Neural cell (in vitro differentiated cells): ENCODE measurements at regions not wholly inside any gene's neighbourhood (a gene's known extent, or its start where the extent isn't known, plus 50 kb on each side); places are given as distances from the start of the nearest gene placed in this dataset.

Experiments used
- H2AFZ ChIP-seq: fragments of 200-600, 300-800 bp; sonication (generic), shearing (Covaris generic); 2 replicates; pipeline ENCODE4 v1.6.0; 2014; ENCODE audit warnings: low read depth, mild to moderate bottlenecking, antibody characterized with exemption, low read length, moderate library complexity
- H3F3A ChIP-seq: fragments of 200-600 bp; shearing (Covaris generic); 2 replicates; pipeline ENCODE4 v1.6.1; 2016; ENCODE audit warnings: mild to moderate bottlenecking, moderate library complexity, mixed read lengths, antibody characterized with exemption, low read length; ENCODE audit not compliant: insufficient read depth, poor library complexity, severe bottlenecking
- H3K27ac ChIP-seq: fragments of 200-600, 300-800 bp; sonication (generic), shearing (Covaris generic); 2 replicates; pipeline ENCODE4 v1.5.1; 2014; ENCODE audit warnings: mild to moderate bottlenecking, low read length, moderate library complexity
- H3K27me3 ChIP-seq: fragments of 300-800, 200-600 bp; sonication (generic), shearing (Covaris generic); 2 replicates; pipeline ENCODE4 v1.6.0; 2014; ENCODE audit warnings: mild to moderate bottlenecking, low read depth, low read length, moderate library complexity; ENCODE audit not compliant: insufficient read depth
- H3K36me3 ChIP-seq: fragments of 300-800, 200-600 bp; sonication (generic), shearing (Covaris generic); 2 replicates; pipeline ENCODE4 v1.5.1; 2014; ENCODE audit warnings: mild to moderate bottlenecking, antibody characterized with exemption, low read length, moderate library complexity; ENCODE audit not compliant: insufficient read depth
- H3K4me2 ChIP-seq: fragments of 300-800, 200-600 bp; sonication (generic), shearing (Covaris generic); 2 replicates; pipeline ENCODE4 v1.6.0; 2014; ENCODE audit warnings: mild to moderate bottlenecking, low read length
- H3K4me3 ChIP-seq: fragments of 300-800, 200-600 bp; sonication (generic), shearing (Covaris generic); 2 replicates; pipeline ENCODE4 v1.5.1; 2014; ENCODE audit warnings: mild to moderate bottlenecking, low read length, moderate library complexity
- H3K79me2 ChIP-seq: fragments of 200-600 bp; shearing (Covaris generic); replicated peaks from 2 replicates; pipeline ENCODE4 v1.6.0; 2014; ENCODE audit warnings: mild to moderate bottlenecking, low read length, moderate library complexity; ENCODE audit not compliant: insufficient read depth
- H3K9ac ChIP-seq: fragments of 300-800, 200-600 bp; sonication (generic), shearing (Covaris generic); 2 replicates; pipeline ENCODE4 v1.6.1; 2016; ENCODE audit warnings: mild to moderate bottlenecking, low read length, mixed read lengths
- H3K9me2 ChIP-seq: fragments of 200-600 bp; shearing (Covaris generic); 2 replicates; pipeline ENCODE4 v1.6.1; 2016; ENCODE audit warnings: mild to moderate bottlenecking, low read length, mixed read lengths; ENCODE audit not compliant: insufficient read depth
- H3K9me3 ChIP-seq: fragments of 200-600, 300-800 bp; sonication (generic), shearing (Covaris generic); 2 replicates; pipeline ENCODE4 v1.6.1; 2016; ENCODE audit warnings: mild to moderate bottlenecking, mixed run types, low read length, moderate library complexity, mixed read lengths
- H4K20me1 ChIP-seq: fragments of 200-600 bp; shearing (Covaris generic); 2 replicates; pipeline ENCODE4 v1.6.1; 2016; ENCODE audit warnings: mild to moderate bottlenecking, mixed run types; ENCODE audit not compliant: insufficient read depth
- CTCF ChIP-seq: fragments of 450-650 bp; IDR thresholded peaks from 2 replicates; pipeline ENCODE4 v1.5.1; 2014; ENCODE audit warnings: antibody characterized with exemption, mild to moderate bottlenecking, moderate library complexity; ENCODE audit not compliant: poor library complexity, severe bottlenecking
- EP300 ChIP-seq: fragments of 450-650 bp; conservative IDR thresholded peaks from 2 replicates; pipeline ENCODE4 v1.6.1; 2014; ENCODE audit warnings: antibody characterized with exemption, mild to moderate bottlenecking, moderate library complexity; ENCODE audit not compliant: poor library complexity, severe bottlenecking
- EZH2 ChIP-seq: fragments of 200-600, 300-800 bp; shearing (Covaris generic), sonication (generic); IDR thresholded peaks from 2 replicates; pipeline ENCODE4 v1.6.1; 2014; ENCODE audit warnings: antibody characterized with exemption, low read length, borderline replicate concordance, mild to moderate bottlenecking; ENCODE audit not compliant: insufficient read depth, poor library complexity, severe bottlenecking
- MXI1 ChIP-seq: fragments of 450-650 bp; conservative IDR thresholded peaks from 2 replicates; pipeline ENCODE4 v1.6.1; 2014; ENCODE audit warnings: antibody characterized with exemption, mild to moderate bottlenecking; ENCODE audit not compliant: poor library complexity, severe bottlenecking
- POLR2AphosphoS5 ChIP-seq: IDR thresholded peaks from 2 replicates; pipeline ENCODE4 v1.6.1; 2012
- RAD21 ChIP-seq: fragments of 450-650 bp; conservative IDR thresholded peaks from 2 replicates; pipeline ENCODE4 v1.6.1; 2014; ENCODE audit warnings: antibody characterized with exemption, mild to moderate bottlenecking, moderate library complexity
- REST ChIP-seq: IDR thresholded peaks from 2 replicates; pipeline ENCODE4 v1.6.1; 2012; ENCODE audit warnings: borderline replicate concordance
- SMC3 ChIP-seq: fragments of 450-650 bp; conservative IDR thresholded peaks from 2 replicates; pipeline ENCODE4 v1.6.1; 2014; ENCODE audit warnings: antibody characterized with exemption, mild to moderate bottlenecking, moderate library complexity; ENCODE audit not compliant: poor library complexity
- TAF1 ChIP-seq: IDR thresholded peaks from 2 replicates; pipeline ENCODE4 v1.6.1; 2012; ENCODE audit warnings: low read depth

GRCh38 chr20:7217606-7218005 lies 450.1 kb downstream of the BMP2 start:
- H3K4me3 ChIP-seq: no peak overlapping the region
- H3K27me3 ChIP-seq: no peaks in the 10 kb centered on the region
- TF ChIP-seq MXI1 (no peak), POLR2AphosphoS5 (no peak), TAF1 (no peak), EZH2 (no peak), EP300 (no peak), RAD21 (no peak), REST (no peak), CTCF (no peak), SMC3 (no peak)

GRCh38 chr20:7220755-7221154 lies 453.3 kb downstream of the BMP2 start:
- H2AFZ ChIP-seq: no peak overlapping the region
- H3K27ac ChIP-seq: no peak overlapping the region
- no peaks in the 10 kb centered on the region for H3K27me3 ChIP-seq
- H3K4me3 ChIP-seq: no peak overlapping the region
- H3K9ac ChIP-seq: no peak overlapping the region
- TF ChIP-seq CTCF: no peak
- no peak for TF ChIP-seq POLR2AphosphoS5
- TF ChIP-seq SMC3: no peak
- no peak for TF ChIP-seq REST
- no peak for TF ChIP-seq MXI1
- TF ChIP-seq EZH2: no peak
- H3K36me3 ChIP-seq: no peaks in the 10 kb centered on the region
- H3F3A ChIP-seq: no peaks in the 10 kb centered on the region
- H3K9me3 ChIP-seq: peaks cover 3% of the 10 kb centered on the region
- H4K20me1 ChIP-seq: no peaks in the 10 kb centered on the region
- H3K79me2 ChIP-seq: no peaks in the 10 kb centered on the region
- H3K4me2 ChIP-seq: no peak overlapping the region
- no peaks in the 10 kb centered on the region for H3K9me2 ChIP-seq

More at GRCh38 chr20:7217606-7218005, 450.1 kb downstream of the BMP2 start:
- Histone ChIP-seq H3K9me3 (no peaks in the 10 kb centered on the region), H3K36me3 (no peaks in the 10 kb centered on the region), H3K4me2 (no peak overlapping the region), H3K9me2 (no peaks in the 10 kb centered on the region), H2AFZ (no peak overlapping the region), H3K79me2 (no peaks in the 10 kb centered on the region), H3F3A (no peaks in the 10 kb centered on the region), H3K9ac (no peak overlapping the region), H3K27ac (no peak overlapping the region), H4K20me1 (no peaks in the 10 kb centered on the region)
